ENCODE measurements at regions not wholly inside any gene's neighbourhood (a gene's known extent, or its start where the extent isn't known, plus 50 kb on each side); places are given as distances from the start of the nearest gene placed in this dataset.

- H4K91ac ChIP-seq (ENCODE audit: insufficient read length, low read depth, low read length), result no peak overlapping the region
- no peak overlapping the region for H2BK5ac ChIP-seq (ENCODE audit: insufficient read length, low read length)
- no peak overlapping the region for H3K4me3 Mint-ChIP-seq
These were observed 72.3 kb upstream of the CTNNB1 start for GRCh38 chr3:41126961-41127360.

More at GRCh38 chr3:41126961-41127360, 72.3 kb upstream of the CTNNB1 start:
- Histone ChIP-seq H3K18ac (ENCODE audit: insufficient read length, low read depth, low read length) (no peak overlapping the region), H2BK15ac (ENCODE audit: low read depth, low read length) (no peak overlapping the region), H2BK120ac (ENCODE audit: low read depth, low read length, poor library complexity, severe bottlenecking) (no peak overlapping the region), H4K8ac (replicated peaks; ENCODE audit: insufficient read length, low read depth, low read length) (no peak overlapping the region), H3K79me1 (ENCODE audit: insufficient read depth, low read depth, low read length, poor library complexity, severe bottlenecking) (no peaks in the 10 kb centered on the region), H4K20me1 (ENCODE audit: control insufficient read depth, insufficient read depth, insufficient read length) (no peaks in the 10 kb centered on the region), H2BK20ac (ENCODE audit: low read depth, low read length, poor library complexity, severe bottlenecking) (no peak overlapping the region), H3K4me2 (ENCODE audit: insufficient read depth, insufficient read length, low read length) (no peak overlapping the region), H3K4ac (ENCODE audit: low read depth, low read length) (no peak overlapping the region), H3K79me2 (ENCODE audit: insufficient read depth, low read length) (no peaks in the 10 kb centered on the region), H2AFZ (ENCODE audit: low read length) (no peak overlapping the region), H3K9ac (ENCODE audit: extremely low read depth, insufficient read length, low read length) (no peak overlapping the region), H3K14ac (ENCODE audit: insufficient read depth, low read length) (no peak overlapping the region), H3K23ac (ENCODE audit: insufficient read length, low read depth, low read length) (no peak overlapping the region), H3K9me3 (ENCODE audit: control insufficient read depth, low read depth, low read length) (no peaks in the 10 kb centered on the region), H3K23me2 (ENCODE audit: insufficient read length, low read depth, low read length, poor library complexity, severe bottlenecking) (no peaks in the 10 kb centered on the region), H2AK5ac (ENCODE audit: insufficient read length, low read length) (no peak overlapping the region), H3K4me1 (ENCODE audit: insufficient read depth, low read length) (no peaks in the 10 kb centered on the region), H2BK12ac (ENCODE audit: insufficient read length, low read depth, low read length) (no peak overlapping the region), H3K56ac (ENCODE audit: insufficient read length, low read depth, low read length) (no peak overlapping the region), H3K27me3 (ENCODE audit: insufficient read depth, low read length) (no peaks in the 10 kb centered on the region), H3T11ph (ENCODE audit: low read length) (no peak overlapping the region), H4K5ac (ENCODE audit: insufficient read length, low read depth, low read length) (no peak overlapping the region), H3K27ac (ENCODE audit: insufficient read length, low read depth, low read length) (no peak overlapping the region)
- TF ChIP-seq CTCF (conservative IDR thresholded peaks at IDR 0.05), result no peak
- no peak for DNase-seq
- peaks cover 12 to 19% of the 10 kb centered on the region in 2 experiments for H3K4me1 Mint-ChIP-seq
- WGBS (ENCODE audit: extremely low coverage, insufficient read length, low lambda C conversion rate), result no CpG with 5 or more reads among the region's 1 CpG
- peaks cover 14 to 36% (median 16%) of the 10 kb centered on the region in 3 experiments for H3K36me3 Mint-ChIP-seq (ENCODE audit: insufficient read depth in 1 of 3, low read depth in 3 of 3)
- peaks cover 30 to 43% of the 10 kb centered on the region in 2 experiments for H3K9me3 Mint-ChIP-seq
- peaks cover 3% of the 10 kb centered on the region; the same call in 1 of the 2 replicates for H3K27me3 Mint-ChIP-seq (ENCODE audit: low read depth)
- no peak overlapping the region for H3K27ac Mint-ChIP-seq

All from H9 (cell line).